IPS-NIHi7 (cell line): ENCODE measurements at regions not wholly inside any gene's neighbourhood (a gene's known extent, or its start where the extent isn't known, plus 50 kb on each side); places are given as distances from the start of the nearest gene placed in this dataset.

Experiments used
- DNase-seq: peaks from one replicate; pipeline ENCODE4 v3.0.0; 2012; ENCODE audit warnings: mixed read lengths; ENCODE audit errors: extremely low spot score

DNA sequence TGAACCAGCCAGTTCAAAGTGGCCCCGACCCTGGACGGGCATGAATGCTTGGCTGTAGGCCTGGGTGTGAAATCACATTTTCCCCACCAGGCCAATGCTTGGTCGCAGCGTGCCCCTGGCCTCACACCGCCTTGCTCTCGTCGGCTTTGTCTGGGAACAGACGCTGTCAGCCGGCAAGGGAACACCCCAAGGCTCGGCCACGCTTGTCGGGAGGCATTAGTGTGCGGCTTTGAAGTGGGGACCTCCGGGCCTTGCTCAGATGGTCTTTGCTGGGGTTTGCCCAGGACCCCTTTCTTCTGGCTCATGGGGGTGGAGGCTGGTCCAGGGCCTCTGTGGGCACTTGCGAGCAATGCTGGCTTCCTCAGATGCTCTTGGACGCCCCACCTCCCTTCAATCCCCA, 79.1 kb downstream of the INHBB start:
- no peak for DNase-seq

DNA sequence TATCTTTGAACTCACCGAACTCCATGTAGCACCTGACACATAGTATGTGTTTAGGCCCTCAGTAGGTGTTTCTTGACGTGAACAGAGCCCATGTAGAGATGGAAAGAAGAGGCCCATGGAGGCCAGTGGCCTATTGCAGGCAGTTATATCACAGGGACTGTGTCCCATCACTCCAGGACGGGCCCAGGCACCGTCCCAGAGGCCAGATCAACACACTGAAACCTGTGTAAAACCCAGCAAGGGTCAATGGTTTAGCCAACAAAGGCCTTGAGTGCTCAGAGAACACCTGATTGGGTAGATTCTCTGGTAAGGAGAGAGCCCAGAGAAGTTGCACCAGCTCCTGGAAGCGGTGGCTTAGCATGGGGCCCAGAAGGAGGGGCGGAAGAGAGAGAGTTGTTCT, 82.8 kb downstream of the INHBB start:
- DNase-seq = no peak

DNA sequence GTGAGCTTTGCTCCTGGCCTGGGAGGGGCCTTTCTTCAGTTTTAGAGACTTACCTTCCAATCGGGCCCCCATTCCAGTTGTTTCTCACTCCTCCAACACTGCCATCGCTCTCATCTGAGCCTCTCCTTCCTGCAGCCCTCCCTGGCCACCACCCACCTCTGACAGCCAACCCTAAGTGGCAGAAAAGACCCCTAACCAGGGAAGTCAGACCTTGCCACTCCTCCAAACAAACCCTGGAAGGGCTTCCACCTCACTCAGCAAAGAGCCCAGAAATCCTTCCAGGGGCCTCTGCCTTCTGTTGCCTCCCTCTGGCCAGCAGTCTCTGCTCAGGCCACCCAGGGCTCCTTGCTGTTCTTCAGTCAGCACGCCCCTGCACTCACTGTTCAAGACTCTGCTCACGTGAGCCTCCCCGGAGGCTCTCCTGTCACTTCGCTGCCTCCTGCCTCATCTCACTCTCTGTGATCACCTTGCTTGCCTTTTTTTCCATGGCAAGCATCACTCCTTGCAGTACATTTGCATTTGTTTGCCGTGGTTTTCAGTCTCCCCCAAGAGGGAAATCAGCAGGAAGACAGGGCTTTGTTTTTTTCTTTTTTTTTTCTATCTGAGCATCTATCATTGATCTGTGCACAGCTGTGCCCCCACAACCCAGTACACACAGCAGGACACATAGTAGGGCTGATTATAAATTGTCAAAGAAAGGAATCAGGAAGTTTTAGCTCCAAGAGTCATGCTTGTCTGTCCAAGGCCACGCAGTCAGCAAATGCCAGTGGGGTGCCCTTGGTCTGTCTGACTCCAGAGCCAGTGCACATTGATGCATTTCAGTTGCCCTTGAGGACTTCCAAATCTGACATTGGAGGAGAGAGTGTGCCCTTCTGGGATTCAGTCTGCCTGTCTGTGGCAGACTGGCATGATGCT, 83.9 kb downstream of the INHBB start:
- peak; percentile 43 for DNase-seq

DNA sequence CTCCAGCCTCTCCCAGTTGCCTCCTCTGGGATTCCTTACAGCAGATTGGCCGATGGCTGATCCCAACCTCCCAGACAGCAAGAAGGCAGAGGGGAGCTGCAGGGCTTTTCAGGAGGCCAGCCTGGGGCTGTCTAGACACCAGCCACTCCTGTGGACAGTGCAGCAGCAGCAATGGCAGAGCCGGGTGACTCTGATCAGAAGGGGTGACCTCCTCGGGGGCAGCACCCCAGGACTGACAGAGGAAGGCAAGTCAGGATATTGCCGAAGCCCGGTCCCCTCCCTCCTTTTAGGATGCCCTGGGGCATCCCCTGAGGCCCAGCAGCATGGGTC, 84.5 kb downstream of the INHBB start:
- no peak for DNase-seq

- DNase-seq = no peak
These were observed 85.0 kb downstream of the INHBB start for GRCh38 chr2:120430957-120431356.

GRCh38 chr2:120431386-120432292, 85.7 kb downstream of the INHBB start:
- DNase-seq = no peak

GRCh38 chr2:120432293-120432975, 86.5 kb downstream of the INHBB start:
- no peak for DNase-seq

- no peak for DNase-seq
These were observed 87.3 kb downstream of the INHBB start for GRCh38 chr2:120432976-120433815.

- DNase-seq = no peak
These were observed 87.9 kb downstream of the INHBB start for GRCh38 chr2:120433816-120434290.

DNA sequence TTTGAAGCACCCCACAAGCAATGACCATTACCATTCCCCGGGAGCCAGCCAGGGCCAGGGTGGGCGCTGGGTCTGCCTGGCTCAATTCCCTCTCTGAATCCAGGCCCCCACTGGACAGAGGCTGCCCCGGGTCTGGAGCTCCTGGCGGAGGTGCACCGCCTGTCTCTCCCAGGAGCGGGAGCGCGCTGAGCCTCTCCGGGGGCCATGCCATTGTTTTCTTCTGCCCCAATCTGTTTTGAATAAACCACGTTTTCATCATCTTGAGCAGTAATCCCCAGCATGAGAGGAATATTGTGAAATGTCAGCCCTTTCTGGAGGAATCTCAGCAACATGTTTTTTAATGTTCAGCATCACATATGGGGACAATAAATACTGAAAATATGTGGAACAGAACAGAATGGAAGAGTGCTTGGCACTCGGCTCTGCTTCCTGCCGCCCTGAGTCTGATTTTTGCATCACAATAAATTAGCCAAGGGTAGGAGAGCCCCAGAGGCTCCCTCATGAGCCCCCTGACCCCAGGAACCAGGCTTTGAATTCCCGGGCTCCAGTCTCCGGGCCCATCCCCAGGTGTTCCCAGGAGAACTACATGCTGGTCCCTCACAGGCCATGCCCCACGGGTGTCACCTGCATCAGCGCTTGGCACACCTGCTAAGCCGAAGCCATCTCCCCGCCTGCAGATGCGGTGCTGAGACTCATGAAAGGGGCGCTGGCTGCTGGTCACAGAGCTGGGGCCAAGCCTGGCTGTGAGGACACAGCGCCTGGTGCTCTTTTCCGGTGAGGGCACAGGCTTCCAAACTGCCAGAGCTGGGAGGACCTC, 88.8 kb downstream of the INHBB start:
- DNase-seq = no peak

DNA sequence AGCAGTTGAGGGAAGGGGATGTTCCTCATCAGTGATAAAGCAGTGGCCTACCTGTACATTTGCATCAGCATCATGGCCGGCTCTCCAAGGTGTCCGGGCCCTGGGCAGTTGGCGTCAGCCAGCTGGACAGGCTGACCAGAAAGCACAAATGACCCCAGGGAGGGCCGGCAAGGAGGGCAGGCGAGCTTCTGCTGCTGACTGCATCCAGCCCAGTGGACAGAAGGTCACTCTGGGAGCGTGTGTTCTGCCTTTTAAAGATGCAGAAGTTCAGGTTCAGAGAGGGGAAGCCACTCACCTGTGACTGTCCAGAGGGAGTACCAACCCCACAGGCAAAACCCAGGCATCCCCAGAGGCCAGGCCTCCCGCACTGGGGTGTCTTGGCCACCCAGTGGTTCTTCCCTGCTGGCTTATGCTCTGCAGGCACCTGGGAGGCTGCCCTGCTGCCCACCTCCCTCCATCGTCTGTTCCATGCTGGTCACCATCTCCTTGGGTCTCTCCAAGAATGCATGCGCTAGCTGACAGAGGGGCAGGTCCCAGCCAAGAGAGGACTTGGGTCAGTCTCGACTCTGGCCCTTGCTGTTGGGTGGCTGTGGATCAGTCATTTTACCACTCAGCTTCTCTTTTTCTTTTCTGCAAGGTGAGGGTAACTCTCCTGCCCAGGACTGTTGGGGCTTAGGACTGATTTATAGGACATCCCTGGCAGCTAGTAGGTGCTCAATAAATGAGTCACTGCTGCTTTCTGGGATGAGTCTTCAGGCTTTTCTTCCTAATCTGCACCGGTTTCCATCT, 89.9 kb downstream of the INHBB start:
- no peak for DNase-seq

- no peak for DNase-seq
These were observed 90.5 kb downstream of the INHBB start for GRCh38 chr2:120436460-120436739.

- DNase-seq = peak; percentile 86
These were observed 91.1 kb downstream of the INHBB start for GRCh38 chr2:120436885-120437603.

DNA sequence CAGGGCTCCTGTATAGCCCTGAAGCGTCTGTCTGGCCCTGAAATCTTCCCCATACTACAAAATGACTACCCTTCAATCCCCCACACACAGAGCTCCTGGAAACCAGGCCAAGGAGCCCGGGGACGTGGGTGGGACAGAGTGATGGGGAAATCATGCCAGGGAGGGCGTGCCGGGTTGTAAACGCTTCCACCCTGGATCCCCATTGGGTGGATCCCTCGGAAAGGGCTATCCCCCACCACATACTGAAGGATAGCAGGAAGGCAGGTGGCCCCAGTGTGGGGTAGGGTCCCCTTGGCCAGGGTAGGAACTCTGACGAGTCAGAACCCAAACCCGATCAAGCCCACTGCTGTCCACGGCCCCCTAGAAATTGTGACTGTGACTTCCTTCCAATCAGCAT, 91.7 kb downstream of the INHBB start:
- DNase-seq = no peak

GRCh38 chr2:120438301-120439066, 92.5 kb downstream of the INHBB start:
- no peak for DNase-seq

DNA sequence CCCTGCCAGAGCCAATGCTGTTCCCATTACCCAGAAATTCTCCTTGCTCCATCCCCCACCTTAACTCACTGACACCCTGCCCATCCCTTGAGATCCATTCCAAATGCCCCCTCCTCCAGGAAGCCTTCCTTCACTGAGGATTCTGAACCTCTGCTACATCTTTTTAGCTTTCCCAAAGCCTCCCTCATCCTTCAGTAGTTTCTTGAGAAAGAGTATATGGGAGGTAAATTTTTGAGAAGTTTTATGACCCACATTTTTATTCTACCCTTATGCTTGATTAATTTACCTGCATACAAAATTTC, 93.1 kb downstream of the INHBB start:
- no peak for DNase-seq

DNA sequence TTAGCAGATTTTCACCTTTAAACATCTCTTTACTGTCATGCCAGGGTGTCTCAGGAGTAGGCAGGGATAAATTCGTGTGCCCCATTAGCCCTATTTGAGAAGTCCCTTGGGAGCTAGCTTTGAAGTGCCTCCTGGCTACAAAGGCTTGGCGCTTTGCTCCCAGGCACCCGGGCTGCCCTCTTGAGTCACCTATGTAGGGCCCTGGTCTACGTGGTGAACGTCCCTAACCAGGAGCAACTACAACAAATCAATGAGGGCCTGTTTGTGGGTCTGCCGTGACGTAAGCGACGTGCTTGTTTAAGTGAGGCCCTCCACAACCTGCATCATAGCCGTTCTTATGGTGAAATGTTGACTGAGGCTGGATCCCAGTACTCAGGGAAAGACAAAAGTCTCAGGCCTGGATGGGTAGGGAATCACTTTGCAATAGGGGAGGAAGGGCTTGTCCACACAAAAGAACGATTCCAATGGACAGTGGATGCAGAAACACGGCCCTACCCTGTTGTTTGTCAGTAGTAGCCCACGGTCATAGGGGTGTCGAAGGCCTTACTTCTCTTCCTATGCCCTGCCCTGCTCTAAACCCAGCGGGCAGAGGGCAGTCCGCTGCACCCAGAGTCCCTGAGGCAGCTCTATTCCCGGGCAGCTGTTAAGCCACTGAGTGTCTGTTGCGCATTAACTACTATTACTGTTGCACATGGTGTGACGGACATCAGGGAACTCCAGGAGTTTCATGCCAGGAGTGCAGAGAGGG, 93.9 kb downstream of the INHBB start:
- DNase-seq = no peak
